Activated CD8-positive, alpha-beta T cell treated with anti-CD3 and anti-CD28 coated beads for 36 hours (primary cell): ENCODE measurements at regions not wholly inside any gene's neighbourhood (a gene's known extent, or its start where the extent isn't known, plus 50 kb on each side); places are given as distances from the start of the nearest gene placed in this dataset.

Source experiments
- ATAC-seq: fragments of 200-7000 bp; cut with Tn5 transposase; one replicate; pipeline ENCODE4 v1.10.0; 2021; ENCODE audit warnings: mild to moderate bottlenecking, moderate library complexity
- CTCF ChIA-PET: fragments of 350-600 bp; sonication (Branson Sonifier 250); formaldehyde crosslinking; loops from one replicate; lab custom pipeline; 2021; ENCODE audit warnings: antibody characterized with exemption; lab: Charles Lee
- POLR2A ChIA-PET: fragments of 350-600 bp; sonication (Branson Sonifier 250); formaldehyde crosslinking; loops from one replicate; lab custom pipeline; 2021; ENCODE audit warnings: antibody characterized with exemption; lab: Charles Lee
- DNase-seq: peaks from one replicate; pipeline ENCODE4 v3.0.0-alpha.2; 2020
- H3K27ac Mint-ChIP-seq: one replicate; pipeline ENCODE4 v1.8.0; 2021; ENCODE audit warnings: mild to moderate bottlenecking, mixed read lengths
- H3K27me3 Mint-ChIP-seq: one replicate; pipeline ENCODE4 v1.8.0; 2021; ENCODE audit warnings: mixed read lengths
- H3K36me3 Mint-ChIP-seq: one replicate; pipeline ENCODE4 v1.8.0; 2021; ENCODE audit warnings: low read depth, mixed read lengths
- H3K4me1 Mint-ChIP-seq: one replicate; pipeline ENCODE4 v1.8.0; 2021; ENCODE audit warnings: low read depth, mixed read lengths
- H3K4me3 Mint-ChIP-seq: one replicate; pipeline ENCODE4 v1.8.0; 2021; ENCODE audit warnings: mild to moderate bottlenecking, moderate library complexity, mixed read lengths
- H3K9me3 Mint-ChIP-seq: one replicate; pipeline ENCODE4 v1.8.0; 2021; ENCODE audit warnings: mixed read lengths
- intact Hi-C: fragments of 100-400 bp; cut with micrococcal nuclease; formaldehyde crosslinking; loops from one replicate; pipeline ENCODE4 v1.10.0; 2022
- TF ChIP-seq, protein P1 (sequence below): fragments of 200-600 bp; IDR thresholded peaks from one replicate; pipeline ENCODE4 v1.8.0; 2022; ENCODE audit warnings: antibody characterized with exemption, mild to moderate bottlenecking

DNA sequence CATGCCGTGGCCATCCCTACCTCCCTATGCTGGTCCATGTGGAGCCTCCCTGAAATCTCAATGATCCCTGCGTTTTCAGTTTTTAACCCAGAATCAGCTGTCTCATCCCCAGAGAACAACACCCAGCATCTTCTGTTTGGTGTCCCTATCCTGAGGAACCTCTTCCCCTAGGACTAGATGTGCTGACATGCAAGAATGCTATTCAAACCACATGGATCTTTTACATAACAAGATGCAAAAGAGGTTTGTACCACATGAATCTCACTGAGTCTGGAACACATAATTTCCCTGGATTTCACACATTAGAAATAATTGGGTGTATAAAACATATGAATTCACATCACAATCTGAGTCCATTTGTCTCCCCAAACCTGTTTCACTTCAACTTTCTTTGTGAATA, 174.6 kb upstream of the NECTIN3 start:
- no peaks in the 10 kb centered on the region for H3K4me1 Mint-ChIP-seq
- no peaks in the 10 kb centered on the region for H3K9me3 Mint-ChIP-seq
- H3K27ac Mint-ChIP-seq: no peak overlapping the region
- H3K4me3 Mint-ChIP-seq: no peak overlapping the region
- ChIA-PET POLR2A (no interaction called here), CTCF (no interaction called here)
- ATAC-seq (no peak), DNase-seq (no peak)
- no peaks in the 10 kb centered on the region for H3K36me3 Mint-ChIP-seq
- intact Hi-C loops: no loop called here
- TF ChIP-seq, protein P1, sequence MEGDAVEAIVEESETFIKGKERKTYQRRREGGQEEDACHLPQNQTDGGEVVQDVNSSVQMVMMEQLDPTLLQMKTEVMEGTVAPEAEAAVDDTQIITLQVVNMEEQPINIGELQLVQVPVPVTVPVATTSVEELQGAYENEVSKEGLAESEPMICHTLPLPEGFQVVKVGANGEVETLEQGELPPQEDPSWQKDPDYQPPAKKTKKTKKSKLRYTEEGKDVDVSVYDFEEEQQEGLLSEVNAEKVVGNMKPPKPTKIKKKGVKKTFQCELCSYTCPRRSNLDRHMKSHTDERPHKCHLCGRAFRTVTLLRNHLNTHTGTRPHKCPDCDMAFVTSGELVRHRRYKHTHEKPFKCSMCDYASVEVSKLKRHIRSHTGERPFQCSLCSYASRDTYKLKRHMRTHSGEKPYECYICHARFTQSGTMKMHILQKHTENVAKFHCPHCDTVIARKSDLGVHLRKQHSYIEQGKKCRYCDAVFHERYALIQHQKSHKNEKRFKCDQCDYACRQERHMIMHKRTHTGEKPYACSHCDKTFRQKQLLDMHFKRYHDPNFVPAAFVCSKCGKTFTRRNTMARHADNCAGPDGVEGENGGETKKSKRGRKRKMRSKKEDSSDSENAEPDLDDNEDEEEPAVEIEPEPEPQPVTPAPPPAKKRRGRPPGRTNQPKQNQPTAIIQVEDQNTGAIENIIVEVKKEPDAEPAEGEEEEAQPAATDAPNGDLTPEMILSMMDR: no peak
- H3K27me3 Mint-ChIP-seq: peaks cover 2% of the 10 kb centered on the region

DNA sequence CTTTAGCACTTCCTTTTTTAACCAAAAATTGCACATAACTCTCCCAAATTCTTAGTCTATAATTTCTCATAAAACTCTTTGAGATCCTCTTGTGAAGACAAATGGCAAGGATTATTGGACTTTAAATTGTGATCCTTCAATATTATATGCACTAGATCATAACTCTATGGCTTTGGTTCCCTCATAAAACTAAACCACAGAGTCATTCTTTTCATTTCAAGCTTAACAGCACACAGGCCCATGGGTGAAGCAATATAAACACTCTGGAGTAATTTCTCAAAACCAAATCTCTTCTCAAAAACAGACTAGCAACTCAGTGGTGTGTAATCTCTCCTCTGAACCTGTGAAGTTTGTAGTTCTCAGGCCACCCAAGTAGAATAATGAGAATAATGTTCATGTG, 171.0 kb upstream of the NECTIN3 start:
- no peaks in the 10 kb centered on the region for H3K9me3 Mint-ChIP-seq
- TF ChIP-seq, protein P1: no peak
- no peak for ATAC-seq
- no peak overlapping the region for H3K4me3 Mint-ChIP-seq
- POLR2A ChIA-PET: no interaction called here
- DNase-seq: no peak
- H3K4me1 Mint-ChIP-seq: no peaks in the 10 kb centered on the region
- H3K27ac Mint-ChIP-seq: no peak overlapping the region
- CTCF ChIA-PET: no interaction called here
- peaks cover 2% of the 10 kb centered on the region for H3K27me3 Mint-ChIP-seq
- intact Hi-C loops: no loop called here
- no peaks in the 10 kb centered on the region for H3K36me3 Mint-ChIP-seq

DNA sequence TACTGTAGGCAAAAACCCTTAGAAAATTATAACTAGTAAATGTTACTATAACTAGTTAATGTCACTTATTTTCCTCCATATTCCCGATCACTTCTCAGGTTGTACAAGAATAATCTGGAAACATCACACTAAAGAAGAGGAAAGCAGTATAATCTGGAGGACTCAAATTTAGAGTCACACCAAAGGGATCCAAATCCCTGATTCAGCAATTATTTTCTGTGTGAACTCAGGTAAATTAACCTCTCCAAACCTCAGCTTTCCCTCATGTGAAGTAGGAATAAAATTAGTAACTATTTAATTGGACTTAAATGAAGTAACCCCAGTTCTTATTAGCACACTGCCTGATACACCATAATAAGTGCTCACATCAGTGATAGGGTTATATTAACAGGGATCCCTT, 170.1 kb upstream of the NECTIN3 start:
- no peaks in the 10 kb centered on the region for H3K4me1 Mint-ChIP-seq
- no peak for DNase-seq
- no peaks in the 10 kb centered on the region for H3K36me3 Mint-ChIP-seq
- H3K27ac Mint-ChIP-seq: no peak overlapping the region
- no peak for ATAC-seq
- no peaks in the 10 kb centered on the region for H3K27me3 Mint-ChIP-seq
- CTCF ChIA-PET: no interaction called here
- no peaks in the 10 kb centered on the region for H3K9me3 Mint-ChIP-seq
- no peak overlapping the region for H3K4me3 Mint-ChIP-seq
- intact Hi-C loops: no loop called here
- TF ChIP-seq, protein P1: no peak
- POLR2A ChIA-PET: no interaction called here

DNA sequence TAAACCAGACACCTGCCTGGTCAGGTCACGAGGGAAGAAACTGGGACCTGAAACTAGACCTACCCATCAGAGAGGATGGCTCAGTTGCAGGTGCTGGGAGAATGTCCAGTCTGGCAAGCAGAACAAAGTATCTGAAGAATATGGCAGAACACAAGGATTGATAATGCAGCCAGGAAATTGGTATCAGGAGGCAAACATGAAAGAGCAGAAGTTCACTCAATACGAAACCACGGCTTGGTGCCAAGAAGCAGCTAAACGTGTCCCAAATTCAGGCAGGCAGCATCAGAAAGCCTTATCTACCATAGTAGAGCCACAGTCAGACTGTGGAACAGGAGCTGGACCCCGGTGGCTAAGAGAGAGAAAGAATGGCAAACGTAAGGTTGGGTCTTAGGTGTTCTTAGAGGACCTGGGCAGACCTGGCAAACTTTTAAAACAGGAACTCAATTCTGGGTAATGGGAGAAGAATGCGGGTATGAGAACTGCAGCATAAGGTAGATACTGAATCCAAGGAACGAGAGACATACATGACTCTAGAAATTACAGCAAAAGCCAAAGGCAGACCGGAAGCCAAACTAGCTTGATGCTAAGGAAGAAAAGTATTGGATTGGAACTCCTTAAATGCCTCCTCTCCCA, 169.0 kb upstream of the NECTIN3 start:
- ChIA-PET POLR2A (no interaction called here), CTCF (interaction anchor here (1.5 kb wide), 1 partner anchor 21 kb away, joined by 3 read pairs; no protein-coding TSS in a partner anchor)
- H3K27me3 Mint-ChIP-seq: no peaks in the 10 kb centered on the region
- no peaks in the 10 kb centered on the region for H3K9me3 Mint-ChIP-seq
- no peak overlapping the region for H3K4me3 Mint-ChIP-seq
- no peaks in the 10 kb centered on the region for H3K4me1 Mint-ChIP-seq
- intact Hi-C loops: no loop called here
- TF ChIP-seq, protein P1: no peak
- DNase-seq: no peak
- no peaks in the 10 kb centered on the region for H3K36me3 Mint-ChIP-seq
- no peak overlapping the region for H3K27ac Mint-ChIP-seq
- ATAC-seq: no peak

DNA sequence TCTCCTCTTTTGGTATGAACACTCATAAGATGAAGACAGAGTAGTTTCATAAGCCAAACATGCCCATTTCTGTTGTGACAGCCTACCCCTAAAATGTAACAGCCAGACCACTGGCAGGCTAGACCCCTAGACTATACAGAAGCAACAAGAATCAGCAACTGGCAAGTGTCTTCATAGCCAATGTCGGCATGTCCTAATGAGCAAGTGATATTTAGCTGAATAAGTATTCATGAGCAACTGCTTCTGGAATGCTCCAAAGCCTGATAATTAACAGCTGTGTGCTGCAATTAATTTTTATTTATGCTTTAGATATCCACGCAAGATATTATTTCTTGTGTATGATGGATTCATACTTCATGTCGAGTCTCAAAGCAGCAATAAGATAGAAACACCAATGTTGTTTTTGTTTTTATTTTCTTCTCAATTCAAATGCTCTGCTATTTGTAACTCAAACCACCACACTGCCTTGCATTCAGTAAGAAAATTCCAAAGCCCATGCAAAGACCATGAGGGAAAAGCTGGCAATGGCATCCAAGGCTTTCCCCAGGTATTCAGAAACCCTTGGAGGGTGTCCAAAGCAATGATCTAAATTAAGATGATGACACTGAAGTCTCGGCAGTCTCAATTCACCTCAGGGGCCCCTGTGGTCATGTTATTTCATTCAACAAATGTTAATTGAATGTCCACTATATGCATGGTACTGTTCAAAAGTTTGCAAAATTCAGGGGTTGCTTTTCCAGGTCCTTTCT, 167.7 kb upstream of the NECTIN3 start:
- H3K27me3 Mint-ChIP-seq: no peaks in the 10 kb centered on the region
- no peaks in the 10 kb centered on the region for H3K36me3 Mint-ChIP-seq
- intact Hi-C loops: no loop called here
- TF ChIP-seq, protein P1: no peak
- CTCF ChIA-PET: interaction anchor here (1.5 kb wide), 1 partner anchor 23 kb away, joined by 3 read pairs; no protein-coding TSS in a partner anchor
- H3K9me3 Mint-ChIP-seq: no peaks in the 10 kb centered on the region
- no peak for ATAC-seq
- no peak overlapping the region for H3K27ac Mint-ChIP-seq
- no peak for DNase-seq
- POLR2A ChIA-PET: no interaction called here
- no peaks in the 10 kb centered on the region for H3K4me1 Mint-ChIP-seq
- no peak overlapping the region for H3K4me3 Mint-ChIP-seq
